Endothelial cell of umbilical vein (primary cell): ENCODE measurements at regions not wholly inside any gene's neighbourhood (a gene's known extent, or its start where the extent isn't known, plus 50 kb on each side); places are given as distances from the start of the nearest gene placed in this dataset.

Experiments
- CTCF ChIP-seq, 2 donors: IDR thresholded peaks; 1 replicate in 1 of 2; 2 replicates in 1 of 2; pipeline ENCODE4 v1.5.1; 2011; ENCODE audit warnings: low read length in 2 of 2, mild to moderate bottlenecking in 2 of 2, moderate library complexity in 2 of 2, control low read depth in 1 of 2, inconsistent platforms in 1 of 2, low read depth in 1 of 2; ENCODE audit not compliant: insufficient read depth in 1 of 2; ENCODE audit errors: extremely low read depth in 1 of 2
- POLR2AphosphoS5 ChIP-seq: IDR thresholded peaks from 2 replicates; pipeline ENCODE4 v1.6.1; 2012; ENCODE audit warnings: low read depth, mild to moderate bottlenecking, control low read depth, low read length, moderate library complexity; ENCODE audit not compliant: insufficient read depth

- no peak for TF ChIP-seq CTCF (IDR thresholded peaks at IDR 0.05; ENCODE audit: extremely low read depth in 1 of 2, insufficient read depth in 1 of 2, low read depth in 1 of 2, low read length in 2 of 2)
- no peak for TF ChIP-seq POLR2AphosphoS5
Measured at GRCh38 chr1:191971447-191971846, 186.8 kb upstream of the RGS18 start.
